SK-N-SH (cell line): ENCODE measurements at regions not wholly inside any gene's neighbourhood (a gene's known extent, or its start where the extent isn't known, plus 50 kb on each side); places are given as distances from the start of the nearest gene placed in this dataset.

Experiments used
- CTCF ChIA-PET: fragments of 300-600, 350-600 bp; formaldehyde crosslinking; extraction: SDS; loops from one replicate; lab custom pipeline; 2021; lab: Yijun Ruan, JAX
- POLR2A ChIA-PET: fragments of 350-600 bp; sonication (Branson Sonifier 250); formaldehyde crosslinking; extraction: SDS; loops from one replicate; lab custom pipeline; 2020; ENCODE audit warnings: antibody characterized with exemption, inconsistent platforms; lab: Yijun Ruan, JAX
- DNase-seq: peaks from one replicate; pipeline ENCODE4 v3.0.0; 2012
- H2AFZ ChIP-seq: fragments of 200-600 bp; sonication (generic); 2 replicates; pipeline ENCODE4 v1.8.1; 2016; ENCODE audit warnings: antibody characterized with exemption, mild to moderate bottlenecking, low read depth
- H3F3A ChIP-seq: fragments of 200-600 bp; sonication (generic); replicated peaks from 2 replicates; pipeline ENCODE3; 2016; ENCODE audit warnings: antibody characterized with exemption, mild to moderate bottlenecking; ENCODE audit not compliant: insufficient read depth
- H3K27ac ChIP-seq, 2 experiments: fragments of 200-500 bp in 1 of 2; fragments of 200-600 bp in 1 of 2; sonication (Bioruptor generic) in 1 of 2; sonication (generic), shearing (Covaris generic) in 1 of 2; 2 replicates each; pipeline versions ENCODE4 v1.5.1 to v1.6.1; 2014 to 2016; ENCODE audit warnings: low read depth in 2 of 2, inconsistent platforms in 1 of 2, low read length in 1 of 2, mild to moderate bottlenecking in 1 of 2, mixed read lengths in 1 of 2
- H3K27me3 ChIP-seq: fragments of 200-600 bp; sonication (generic), shearing (Covaris generic); 2 replicates; pipeline ENCODE4 v1.6.1; 2016; ENCODE audit warnings: mixed run types; ENCODE audit not compliant: insufficient read depth
- H3K36me3 ChIP-seq, 2 experiments: fragments of 200-500 bp in 1 of 2; fragments of 200-600 bp in 1 of 2; sonication (Bioruptor generic) in 1 of 2; sonication (generic) in 1 of 2; replicated peaks in 1 of 2; 2 replicates each; pipeline versions ENCODE3 to v1.5.1; 2014 to 2016; ENCODE audit warnings: low read length in 1 of 2, mild to moderate bottlenecking in 1 of 2; ENCODE audit not compliant: insufficient read depth in 2 of 2, control insufficient read depth in 1 of 2
- H3K4me1 ChIP-seq, 2 experiments: fragments of 200-500 bp in 1 of 2; fragments of 200-600 bp in 1 of 2; sonication (Bioruptor generic) in 1 of 2; sonication (generic), shearing (Covaris generic) in 1 of 2; 2 replicates each; pipeline versions ENCODE4 v1.5.1 to v1.6.1; 2014 to 2016; ENCODE audit warnings: low read depth in 1 of 2, low read length in 1 of 2, mixed run types in 1 of 2; ENCODE audit not compliant: insufficient read depth in 2 of 2, control insufficient read depth in 1 of 2
- H3K4me2 ChIP-seq: fragments of 200-600 bp; sonication (generic), shearing (Covaris generic); 2 replicates; pipeline ENCODE4 v1.6.1; 2017; ENCODE audit warnings: mixed run types
- H3K4me3 ChIP-seq, 2 experiments: fragments of 200-500 bp in 1 of 2; fragments of 200-600 bp in 1 of 2; sonication (Bioruptor generic) in 1 of 2; sonication (generic), shearing (Covaris generic) in 1 of 2; 2 replicates each; pipeline versions ENCODE4 v1.5.1 to v1.8.1; 2014 to 2016; ENCODE audit warnings: low read depth in 2 of 2, inconsistent platforms in 1 of 2, low read length in 1 of 2, mild to moderate bottlenecking in 1 of 2, mixed read lengths in 1 of 2, moderate library complexity in 1 of 2
- H3K79me2 ChIP-seq: fragments of 200-600 bp; sonication (generic); 2 replicates; pipeline ENCODE4 v1.8.1; 2017; ENCODE audit warnings: mild to moderate bottlenecking; ENCODE audit not compliant: insufficient read depth
- H3K9ac ChIP-seq: fragments of 200-600 bp; sonication (generic); 2 replicates; pipeline ENCODE4 v1.6.1; 2017; ENCODE audit warnings: mixed run types
- H3K9me2 ChIP-seq: fragments of 200-600 bp; sonication (generic); 2 replicates; pipeline ENCODE4 v1.6.1; 2017; ENCODE audit warnings: mixed run types
- H3K9me3 ChIP-seq: fragments of 200-600 bp; sonication (generic); 2 replicates; pipeline ENCODE4 v1.6.1; 2017; ENCODE audit warnings: mixed run types, mild to moderate bottlenecking, moderate library complexity
- H4K20me1 ChIP-seq: fragments of 200-600 bp; sonication (generic); 2 replicates; pipeline ENCODE4 v1.6.1; 2017; ENCODE audit warnings: mild to moderate bottlenecking, mixed run types; ENCODE audit not compliant: insufficient read depth
- ELF1 ChIP-seq: IDR thresholded peaks from 2 replicates; pipeline ENCODE4 v1.4.0; 2012
- EZH2phosphoT487 ChIP-seq: fragments of 200-600 bp; sonication (generic); IDR thresholded peaks from 2 replicates; pipeline ENCODE4 v1.6.1; 2017; ENCODE audit warnings: low read depth, mixed run types, mild to moderate bottlenecking, antibody characterized with exemption, moderate library complexity, borderline replicate concordance
- FOSL2 ChIP-seq: IDR thresholded peaks from 2 replicates; pipeline ENCODE4 v1.4.0; 2012; ENCODE audit warnings: low read depth, mild to moderate bottlenecking, moderate library complexity, borderline replicate concordance
- FOXM1 ChIP-seq: IDR thresholded peaks from 2 replicates; pipeline ENCODE4 v1.4.0; 2012; ENCODE audit warnings: low read depth, mild to moderate bottlenecking
- JUND ChIP-seq: IDR thresholded peaks from 2 replicates; pipeline ENCODE4 v1.4.0; 2012
- MEF2A ChIP-seq: IDR thresholded peaks from 2 replicates; pipeline ENCODE4 v1.4.0; 2012; ENCODE audit warnings: low read depth, borderline replicate concordance
- MXI1 ChIP-seq: IDR thresholded peaks from 2 replicates; pipeline ENCODE4 v1.6.1; 2012; ENCODE audit warnings: mild to moderate bottlenecking, low read depth, low read length, improper control_type of control experiment
- NFIC ChIP-seq: IDR thresholded peaks from 2 replicates; pipeline ENCODE4 v1.4.0; 2012; ENCODE audit warnings: borderline replicate concordance
- RAD21 ChIP-seq: IDR thresholded peaks from 2 replicates; pipeline ENCODE4 v1.6.1; 2012; ENCODE audit warnings: mild to moderate bottlenecking, low read length
- RFX5 ChIP-seq: IDR thresholded peaks from 2 replicates; pipeline ENCODE4 v1.6.1; 2012; ENCODE audit warnings: mild to moderate bottlenecking, improper control_type of control experiment, low read length
- SMC3 ChIP-seq: IDR thresholded peaks from 2 replicates; pipeline ENCODE4 v1.6.1; 2012; ENCODE audit warnings: low read depth, low read length, improper control_type of control experiment
- TCF12 ChIP-seq: IDR thresholded peaks from 2 replicates; pipeline ENCODE4 v1.4.0; 2012
- TEAD4 ChIP-seq: IDR thresholded peaks from 2 replicates; pipeline ENCODE4 v1.4.0; 2012; ENCODE audit warnings: mild to moderate bottlenecking, borderline replicate concordance; ENCODE audit not compliant: insufficient read depth
- WGBS: methylation state at CpG from one replicate; pipeline ENCODE4 v1.1.6; 2017; ENCODE audit warnings: low lambda C conversion rate; 5-methylcytosine and 5-hydroxymethylcytosine counted together
- TF ChIP-seq, protein P1 (sequence below): IDR thresholded peaks from 2 replicates; pipeline ENCODE4 v1.6.1; 2012; ENCODE audit warnings: mild to moderate bottlenecking, low read depth, low read length, moderate library complexity
- TF ChIP-seq, protein P2 (sequence below): IDR thresholded peaks from 2 replicates; pipeline ENCODE4; 2012
- TF ChIP-seq, protein P3 (sequence below): IDR thresholded peaks from 2 replicates; pipeline ENCODE4 v1.4.0; 2012; ENCODE audit warnings: low read depth, borderline replicate concordance
- TF ChIP-seq, protein P4 (sequence below): fragments of 150-350 bp; IDR thresholded peaks from 2 replicates; pipeline ENCODE4 v1.6.1; 2016; ENCODE audit warnings: mild to moderate bottlenecking, low read depth, low read length
- TF ChIP-seq, protein P5 (sequence below): IDR thresholded peaks from 2 replicates; pipeline ENCODE4 v1.4.0; 2012; ENCODE audit warnings: low read depth

DNA sequence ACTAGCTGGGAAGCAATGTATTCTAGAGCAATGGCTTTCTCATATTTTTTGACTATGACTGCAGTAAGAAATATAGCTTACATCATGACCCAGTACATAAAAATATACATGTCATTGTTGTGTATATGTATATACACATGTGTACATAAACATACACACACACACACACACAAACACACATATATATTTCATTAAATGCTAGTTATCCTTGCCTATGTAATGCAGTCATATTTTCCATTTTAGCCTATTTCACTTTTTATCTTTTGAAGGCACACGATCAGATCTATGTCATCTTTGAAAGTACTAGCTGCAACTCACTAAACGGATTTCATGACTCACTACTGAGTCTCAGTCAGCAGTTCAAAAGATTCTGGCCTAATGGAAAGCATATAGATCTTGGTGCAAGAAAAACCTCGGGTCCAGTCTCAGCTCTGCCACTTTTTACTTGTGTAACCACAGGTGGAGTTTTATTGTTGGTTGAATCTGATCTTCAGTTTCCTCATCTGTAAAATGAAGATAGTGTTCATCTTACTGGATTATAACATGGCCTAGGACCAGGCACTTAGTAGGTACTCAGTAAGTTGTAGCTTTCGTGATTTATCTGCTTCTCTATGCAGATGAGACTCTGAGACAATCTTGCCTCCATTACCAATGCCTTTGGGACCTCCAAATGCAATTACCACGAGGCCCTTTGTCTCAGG, 325.6 kb downstream of the RRAGC start:
- POLR2A ChIA-PET, result no interaction called here
- no peaks in the 10 kb centered on the region for H3K36me3 ChIP-seq
- peaks cover 0 to 4% of the 10 kb centered on the region in 2 experiments; a peak in 1 of 4 replicates for H3K4me1 ChIP-seq
- H3F3A ChIP-seq, result no peaks in the 10 kb centered on the region
- under 1% methylated on average over 5 of the region's 5 CpGs for WGBS
- H3K79me2 ChIP-seq, result no peaks in the 10 kb centered on the region
- H3K9me2 ChIP-seq, result no peaks in the 10 kb centered on the region
- no peak overlapping the region for H3K4me2 ChIP-seq
- TF ChIP-seq JUND (no peak), TEAD4 (no peak), SMC3 (no peak), NFIC (no peak), FOSL2 (no peak), EZH2phosphoT487 (no peak), RFX5 (no peak)
- TF ChIP-seq, protein P1, sequence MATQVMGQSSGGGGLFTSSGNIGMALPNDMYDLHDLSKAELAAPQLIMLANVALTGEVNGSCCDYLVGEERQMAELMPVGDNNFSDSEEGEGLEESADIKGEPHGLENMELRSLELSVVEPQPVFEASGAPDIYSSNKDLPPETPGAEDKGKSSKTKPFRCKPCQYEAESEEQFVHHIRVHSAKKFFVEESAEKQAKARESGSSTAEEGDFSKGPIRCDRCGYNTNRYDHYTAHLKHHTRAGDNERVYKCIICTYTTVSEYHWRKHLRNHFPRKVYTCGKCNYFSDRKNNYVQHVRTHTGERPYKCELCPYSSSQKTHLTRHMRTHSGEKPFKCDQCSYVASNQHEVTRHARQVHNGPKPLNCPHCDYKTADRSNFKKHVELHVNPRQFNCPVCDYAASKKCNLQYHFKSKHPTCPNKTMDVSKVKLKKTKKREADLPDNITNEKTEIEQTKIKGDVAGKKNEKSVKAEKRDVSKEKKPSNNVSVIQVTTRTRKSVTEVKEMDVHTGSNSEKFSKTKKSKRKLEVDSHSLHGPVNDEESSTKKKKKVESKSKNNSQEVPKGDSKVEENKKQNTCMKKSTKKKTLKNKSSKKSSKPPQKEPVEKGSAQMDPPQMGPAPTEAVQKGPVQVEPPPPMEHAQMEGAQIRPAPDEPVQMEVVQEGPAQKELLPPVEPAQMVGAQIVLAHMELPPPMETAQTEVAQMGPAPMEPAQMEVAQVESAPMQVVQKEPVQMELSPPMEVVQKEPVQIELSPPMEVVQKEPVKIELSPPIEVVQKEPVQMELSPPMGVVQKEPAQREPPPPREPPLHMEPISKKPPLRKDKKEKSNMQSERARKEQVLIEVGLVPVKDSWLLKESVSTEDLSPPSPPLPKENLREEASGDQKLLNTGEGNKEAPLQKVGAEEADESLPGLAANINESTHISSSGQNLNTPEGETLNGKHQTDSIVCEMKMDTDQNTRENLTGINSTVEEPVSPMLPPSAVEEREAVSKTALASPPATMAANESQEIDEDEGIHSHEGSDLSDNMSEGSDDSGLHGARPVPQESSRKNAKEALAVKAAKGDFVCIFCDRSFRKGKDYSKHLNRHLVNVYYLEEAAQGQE, result no peak
- TF ChIP-seq, protein P2, sequence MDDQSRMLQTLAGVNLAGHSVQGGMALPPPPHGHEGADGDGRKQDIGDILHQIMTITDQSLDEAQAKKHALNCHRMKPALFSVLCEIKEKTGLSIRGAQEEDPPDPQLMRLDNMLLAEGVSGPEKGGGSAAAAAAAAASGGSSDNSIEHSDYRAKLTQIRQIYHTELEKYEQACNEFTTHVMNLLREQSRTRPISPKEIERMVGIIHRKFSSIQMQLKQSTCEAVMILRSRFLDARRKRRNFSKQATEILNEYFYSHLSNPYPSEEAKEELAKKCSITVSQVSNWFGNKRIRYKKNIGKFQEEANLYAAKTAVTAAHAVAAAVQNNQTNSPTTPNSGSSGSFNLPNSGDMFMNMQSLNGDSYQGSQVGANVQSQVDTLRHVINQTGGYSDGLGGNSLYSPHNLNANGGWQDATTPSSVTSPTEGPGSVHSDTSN, result no peak
- TF ChIP-seq, all 33 proteins: peak for 0
- Histone ChIP-seq H3K9ac (no peak overlapping the region), H3K27ac (no peak overlapping the region), H2AFZ (no peak overlapping the region), H3K4me3 (no peak overlapping the region), H4K20me1 (no peaks in the 10 kb centered on the region), H3K27me3 (no peaks in the 10 kb centered on the region; the same call in 1 of the 2 replicates), H3K9me3 (no peaks in the 10 kb centered on the region)
- DNase-seq, result no peak
- CTCF ChIA-PET, result no interaction called here

DNA sequence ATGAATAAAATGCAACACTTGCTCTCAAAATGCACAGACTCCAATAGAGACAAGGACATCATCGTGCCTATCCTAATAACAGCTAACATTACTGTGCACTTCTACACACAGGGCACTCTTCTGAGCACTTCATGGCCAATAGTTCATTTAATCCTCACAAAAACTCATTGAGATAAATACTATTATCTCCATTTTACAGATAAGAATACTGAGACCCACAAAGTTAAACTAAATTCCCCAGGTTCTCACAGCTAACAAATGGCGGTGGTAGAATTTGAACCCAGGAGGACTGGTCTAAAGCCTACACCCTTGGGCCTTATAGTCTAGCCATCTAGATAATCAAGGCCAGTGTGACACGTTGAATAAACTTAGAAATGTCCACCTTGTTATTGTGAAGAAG, 328.6 kb downstream of the RRAGC start:
- no peaks in the 10 kb centered on the region for H3F3A ChIP-seq
- H3K27me3 ChIP-seq, result peaks cover 6% of the 10 kb centered on the region; the same call in 1 of the 2 replicates
- peaks cover 0 to 4% of the 10 kb centered on the region in 2 experiments; a peak in 1 of 4 replicates for H3K4me1 ChIP-seq
- no peaks in the 10 kb centered on the region for H3K79me2 ChIP-seq
- ChIA-PET CTCF (interaction anchor here (1.5 kb wide), 1 partner anchor 288 kb away, joined by 3 read pairs; no protein-coding TSS in a partner anchor), POLR2A (no interaction called here)
- H3K4me3 ChIP-seq, result no peak overlapping the region
- no peak overlapping the region for H2AFZ ChIP-seq
- H3K36me3 ChIP-seq, result no peaks in the 10 kb centered on the region
- DNase-seq, result no peak
- H3K9ac ChIP-seq, result no peak overlapping the region
- no peaks in the 10 kb centered on the region for H3K9me3 ChIP-seq
- no peaks in the 10 kb centered on the region for H4K20me1 ChIP-seq
- H3K4me2 ChIP-seq, result no peak overlapping the region
- 23% methylated on average over 3 of the region's 3 CpGs for WGBS
- no peaks in the 10 kb centered on the region for H3K9me2 ChIP-seq
- no peak overlapping the region for H3K27ac ChIP-seq
- TF ChIP-seq, protein P3, sequence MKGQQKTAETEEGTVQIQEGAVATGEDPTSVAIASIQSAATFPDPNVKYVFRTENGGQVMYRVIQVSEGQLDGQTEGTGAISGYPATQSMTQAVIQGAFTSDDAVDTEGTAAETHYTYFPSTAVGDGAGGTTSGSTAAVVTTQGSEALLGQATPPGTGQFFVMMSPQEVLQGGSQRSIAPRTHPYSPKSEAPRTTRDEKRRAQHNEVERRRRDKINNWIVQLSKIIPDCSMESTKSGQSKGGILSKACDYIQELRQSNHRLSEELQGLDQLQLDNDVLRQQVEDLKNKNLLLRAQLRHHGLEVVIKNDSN, result no peak
- TF ChIP-seq RFX5 (no peak), TCF12 (no peak), FOXM1 (no peak), JUND (no peak), MEF2A (no peak), MXI1 (no peak), TEAD4 (no peak), SMC3 (no peak), ELF1 (no peak), NFIC (no peak), RAD21 (no peak)
- TF ChIP-seq, protein P2, result no peak
- TF ChIP-seq, protein P4, sequence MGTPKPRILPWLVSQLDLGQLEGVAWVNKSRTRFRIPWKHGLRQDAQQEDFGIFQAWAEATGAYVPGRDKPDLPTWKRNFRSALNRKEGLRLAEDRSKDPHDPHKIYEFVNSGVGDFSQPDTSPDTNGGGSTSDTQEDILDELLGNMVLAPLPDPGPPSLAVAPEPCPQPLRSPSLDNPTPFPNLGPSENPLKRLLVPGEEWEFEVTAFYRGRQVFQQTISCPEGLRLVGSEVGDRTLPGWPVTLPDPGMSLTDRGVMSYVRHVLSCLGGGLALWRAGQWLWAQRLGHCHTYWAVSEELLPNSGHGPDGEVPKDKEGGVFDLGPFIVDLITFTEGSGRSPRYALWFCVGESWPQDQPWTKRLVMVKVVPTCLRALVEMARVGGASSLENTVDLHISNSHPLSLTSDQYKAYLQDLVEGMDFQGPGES, result no peak
- TF ChIP-seq, protein P5, sequence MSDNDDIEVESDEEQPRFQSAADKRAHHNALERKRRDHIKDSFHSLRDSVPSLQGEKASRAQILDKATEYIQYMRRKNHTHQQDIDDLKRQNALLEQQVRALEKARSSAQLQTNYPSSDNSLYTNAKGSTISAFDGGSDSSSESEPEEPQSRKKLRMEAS, result no peak
